ENCODE measurements at regions not wholly inside any gene's neighbourhood (a gene's known extent, or its start where the extent isn't known, plus 50 kb on each side); places are given as distances from the start of the nearest gene placed in this dataset.

DNA sequence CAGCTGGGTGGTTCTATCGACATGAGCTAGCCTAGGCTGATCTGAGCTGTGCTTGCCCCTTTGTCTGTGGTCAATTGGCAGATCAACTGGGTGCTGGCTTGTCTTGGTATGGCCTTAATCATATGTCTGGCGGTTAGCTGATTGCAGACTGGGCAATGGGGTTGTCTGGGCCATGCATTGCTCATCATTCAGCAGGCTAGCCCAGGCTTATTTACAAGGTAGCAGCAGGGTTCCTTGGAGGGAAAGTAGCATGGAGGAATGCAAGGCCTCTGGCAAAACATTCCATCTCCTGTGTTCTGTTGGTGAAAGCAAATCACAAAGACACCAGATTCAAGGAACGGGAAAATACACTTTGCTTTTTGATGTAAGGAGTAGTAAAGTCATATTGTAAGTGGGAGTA lies 84.0 kb upstream of the IVNS1ABP start:
- TF ChIP-seq MAFK (IDR thresholded peaks at IDR 0.05; ENCODE audit: low read depth, low read length) (no peak), POLR2A (IDR thresholded peaks at IDR 0.05; ENCODE audit: low read depth, low read length) (no peak), RAD21 (IDR thresholded peaks at IDR 0.05; ENCODE audit: low read length) (no peak), SMC3 (IDR thresholded peaks at IDR 0.05; ENCODE audit: low read depth, low read length) (no peak), RFX5 (IDR thresholded peaks at IDR 0.05; ENCODE audit: low read depth, low read length) (no peak)
- TF ChIP-seq, protein P1, sequence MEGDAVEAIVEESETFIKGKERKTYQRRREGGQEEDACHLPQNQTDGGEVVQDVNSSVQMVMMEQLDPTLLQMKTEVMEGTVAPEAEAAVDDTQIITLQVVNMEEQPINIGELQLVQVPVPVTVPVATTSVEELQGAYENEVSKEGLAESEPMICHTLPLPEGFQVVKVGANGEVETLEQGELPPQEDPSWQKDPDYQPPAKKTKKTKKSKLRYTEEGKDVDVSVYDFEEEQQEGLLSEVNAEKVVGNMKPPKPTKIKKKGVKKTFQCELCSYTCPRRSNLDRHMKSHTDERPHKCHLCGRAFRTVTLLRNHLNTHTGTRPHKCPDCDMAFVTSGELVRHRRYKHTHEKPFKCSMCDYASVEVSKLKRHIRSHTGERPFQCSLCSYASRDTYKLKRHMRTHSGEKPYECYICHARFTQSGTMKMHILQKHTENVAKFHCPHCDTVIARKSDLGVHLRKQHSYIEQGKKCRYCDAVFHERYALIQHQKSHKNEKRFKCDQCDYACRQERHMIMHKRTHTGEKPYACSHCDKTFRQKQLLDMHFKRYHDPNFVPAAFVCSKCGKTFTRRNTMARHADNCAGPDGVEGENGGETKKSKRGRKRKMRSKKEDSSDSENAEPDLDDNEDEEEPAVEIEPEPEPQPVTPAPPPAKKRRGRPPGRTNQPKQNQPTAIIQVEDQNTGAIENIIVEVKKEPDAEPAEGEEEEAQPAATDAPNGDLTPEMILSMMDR (conservative IDR thresholded peaks at IDR 0.05; ENCODE audit: low read depth, low read length): no peak
- TF ChIP-seq, protein P2, sequence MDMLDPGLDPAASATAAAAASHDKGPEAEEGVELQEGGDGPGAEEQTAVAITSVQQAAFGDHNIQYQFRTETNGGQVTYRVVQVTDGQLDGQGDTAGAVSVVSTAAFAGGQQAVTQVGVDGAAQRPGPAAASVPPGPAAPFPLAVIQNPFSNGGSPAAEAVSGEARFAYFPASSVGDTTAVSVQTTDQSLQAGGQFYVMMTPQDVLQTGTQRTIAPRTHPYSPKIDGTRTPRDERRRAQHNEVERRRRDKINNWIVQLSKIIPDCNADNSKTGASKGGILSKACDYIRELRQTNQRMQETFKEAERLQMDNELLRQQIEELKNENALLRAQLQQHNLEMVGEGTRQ (IDR thresholded peaks at IDR 0.05; ENCODE audit: low read depth, low read length): no peak

Data from IMR-90 (cell line).